ENCODE measurements at regions not wholly inside any gene's neighbourhood (a gene's known extent, or its start where the extent isn't known, plus 50 kb on each side); places are given as distances from the start of the nearest gene placed in this dataset.

GRCh38 chr3:16834214-16834613 lies 50.5 kb upstream of the PLCL2 start:
- Histone ChIP-seq H3K4me3 (ENCODE audit: low read length) (no peak overlapping the region), H3K9me3 (ENCODE audit: insufficient read depth, low read depth, low read length) (no peaks in the 10 kb centered on the region), H3K27ac (ENCODE audit: low read length) (no peak overlapping the region), H3K4me1 (ENCODE audit: insufficient read depth, low read length) (peaks cover 4% of the 10 kb centered on the region; the same call in 1 of the 2 replicates), H3K9ac (ENCODE audit: low read depth, low read length) (no peak overlapping the region), H3K36me3 (ENCODE audit: insufficient read depth, low read depth, low read length) (no peaks in the 10 kb centered on the region), H3K27me3 (ENCODE audit: insufficient read depth, low read length) (no peaks in the 10 kb centered on the region)

GRCh38 chr3:16834753-16835152 lies 50.0 kb upstream of the PLCL2 start:
- Histone ChIP-seq H3K4me3 (ENCODE audit: low read length) (no peak overlapping the region), H3K9me3 (ENCODE audit: insufficient read depth, low read depth, low read length) (no peaks in the 10 kb centered on the region), H3K9ac (ENCODE audit: low read depth, low read length) (no peak overlapping the region), H3K4me1 (ENCODE audit: insufficient read depth, low read length) (peaks cover 4% of the 10 kb centered on the region; the same call in 1 of the 2 replicates), H3K36me3 (ENCODE audit: insufficient read depth, low read depth, low read length) (no peaks in the 10 kb centered on the region), H3K27me3 (ENCODE audit: insufficient read depth, low read length) (no peaks in the 10 kb centered on the region), H3K27ac (ENCODE audit: low read length) (no peak overlapping the region)

All from iPS-20b (cell line).